Mucosa of rectum (tissue), 2 donors: ENCODE measurements at regions not wholly inside any gene's neighbourhood (a gene's known extent, or its start where the extent isn't known, plus 50 kb on each side); places are given as distances from the start of the nearest gene placed in this dataset.
"Not testable (repeated sequence)": the region's sequence is repeated elsewhere in the genome, so short reads cannot be mapped to it uniquely, and the experiment has no call there.

Source experiments
- H3K27ac ChIP-seq, 2 donors: one replicate each; pipeline ENCODE4 v1.7.0; 2013; ENCODE audit warnings: inconsistent platforms in 2 of 2, low read depth in 2 of 2, low read length in 2 of 2
- H3K27me3 ChIP-seq, 2 donors: one replicate each; pipeline ENCODE4 v1.7.0; 2013; ENCODE audit warnings: low read length in 2 of 2; ENCODE audit not compliant: control insufficient read depth in 2 of 2, insufficient read depth in 2 of 2
- H3K36me3 ChIP-seq, 2 donors: one replicate each; pipeline ENCODE4 v1.7.0; 2013; ENCODE audit warnings: low read length in 2 of 2; ENCODE audit not compliant: control insufficient read depth in 2 of 2, insufficient read depth in 2 of 2
- H3K4me1 ChIP-seq, 2 donors: one replicate each; pipeline ENCODE4 v1.7.0; 2013; ENCODE audit warnings: low read length in 2 of 2, mild to moderate bottlenecking in 1 of 2; ENCODE audit not compliant: control insufficient read depth in 2 of 2, insufficient read depth in 2 of 2
- H3K4me3 ChIP-seq, 2 donors: one replicate each; pipeline ENCODE4 v1.7.0; 2013; ENCODE audit warnings: low read length in 2 of 2
- H3K9ac ChIP-seq, 2 donors: one replicate each; pipeline ENCODE4 v1.7.0; 2013; ENCODE audit warnings: low read length in 2 of 2, low read depth in 1 of 2, mild to moderate bottlenecking in 1 of 2
- H3K9me3 ChIP-seq, 2 donors: one replicate each; pipeline ENCODE4 v1.7.0; 2013; ENCODE audit warnings: low read length in 2 of 2; ENCODE audit not compliant: control insufficient read depth in 2 of 2
- donor health status: healthy.
- donor health status: Normal muscosa, but diverticular disease.

DNA sequence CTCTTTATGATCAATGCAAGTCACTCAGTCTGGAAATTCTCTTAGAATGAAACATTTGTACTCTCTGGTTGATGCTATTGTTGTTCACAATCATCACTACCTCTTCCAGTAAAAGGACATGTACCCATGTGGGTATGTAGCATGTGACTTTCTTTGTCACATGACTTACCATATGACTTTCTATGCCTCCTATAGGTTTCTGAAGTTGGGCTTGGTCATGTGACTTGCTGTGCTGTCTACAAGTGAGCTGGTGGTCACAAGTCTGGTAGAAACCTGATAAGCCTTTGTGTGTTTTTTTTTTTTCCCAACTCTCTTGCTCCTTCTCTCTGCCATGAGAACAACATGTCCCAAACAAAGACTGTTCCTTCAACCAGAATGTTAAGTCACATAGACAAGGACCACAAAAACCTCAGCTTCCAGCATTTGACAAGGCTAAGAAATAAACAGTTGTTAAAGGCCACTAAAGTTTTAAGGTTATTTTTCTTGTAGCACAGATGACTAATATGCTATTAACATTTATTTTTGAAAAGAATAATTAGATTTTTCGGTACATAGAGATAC lies 379.2 kb upstream of the SLC35B3 start:
- no peaks in the 10 kb centered on the region for H3K36me3 ChIP-seq
- H3K4me3 ChIP-seq, result no peak overlapping the region
- H3K9me3 ChIP-seq, result no peaks in the 10 kb centered on the region
- no peaks in the 10 kb centered on the region for H3K27me3 ChIP-seq
- H3K4me1 ChIP-seq, result no peaks in the 10 kb centered on the region
- H3K9ac ChIP-seq, result no peak overlapping the region
- no peak overlapping the region for H3K27ac ChIP-seq

DNA sequence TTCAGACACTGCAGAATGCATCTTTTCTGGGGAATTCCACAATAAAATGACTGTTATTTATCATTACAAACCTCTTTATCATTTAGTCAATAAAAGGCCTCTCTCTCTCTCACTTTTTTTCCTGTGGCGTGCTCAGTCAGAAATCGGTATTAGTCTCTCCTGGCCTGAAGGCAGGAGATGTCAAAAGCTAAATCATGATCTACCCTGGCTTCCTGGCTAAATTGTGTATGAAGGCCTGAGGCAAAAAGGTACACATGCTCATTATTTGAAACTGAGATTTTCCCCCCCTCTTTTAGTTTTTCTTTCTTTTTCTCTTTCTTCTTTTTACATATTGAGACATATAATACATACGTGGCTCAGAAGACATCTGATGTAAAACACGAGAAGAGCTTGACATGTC lies 375.0 kb upstream of the SLC35B3 start:
- no peak overlapping the region for H3K27ac ChIP-seq
- H3K4me1 ChIP-seq, result no peaks in the 10 kb centered on the region
- no peak overlapping the region for H3K9ac ChIP-seq
- H3K4me3 ChIP-seq, result no peak overlapping the region
- H3K27me3 ChIP-seq, result no peaks in the 10 kb centered on the region
- no peaks in the 10 kb centered on the region for H3K36me3 ChIP-seq
- no peaks in the 10 kb centered on the region for H3K9me3 ChIP-seq

DNA sequence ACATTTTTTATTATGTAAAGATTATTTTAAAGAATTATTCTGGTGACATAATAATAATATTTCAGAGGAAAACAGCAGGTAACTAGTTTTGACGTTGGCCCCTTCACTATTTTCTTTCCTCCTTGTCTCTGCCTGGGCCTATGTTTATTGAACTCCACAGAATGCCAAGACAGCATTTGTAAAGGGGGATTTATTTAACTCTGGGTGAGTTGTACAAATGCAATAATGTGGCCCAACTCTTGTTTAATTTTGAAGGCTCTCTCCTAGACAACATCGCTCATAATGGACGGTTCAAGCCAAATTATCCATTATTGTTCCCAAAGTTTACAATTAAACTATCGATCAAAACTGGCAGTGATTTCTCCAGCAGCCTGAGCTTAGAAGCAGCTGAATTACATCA lies 374.3 kb upstream of the SLC35B3 start:
- Histone ChIP-seq H3K27ac (no peak overlapping the region), H3K4me1 (no peaks in the 10 kb centered on the region), H3K4me3 (no peak overlapping the region)

DNA sequence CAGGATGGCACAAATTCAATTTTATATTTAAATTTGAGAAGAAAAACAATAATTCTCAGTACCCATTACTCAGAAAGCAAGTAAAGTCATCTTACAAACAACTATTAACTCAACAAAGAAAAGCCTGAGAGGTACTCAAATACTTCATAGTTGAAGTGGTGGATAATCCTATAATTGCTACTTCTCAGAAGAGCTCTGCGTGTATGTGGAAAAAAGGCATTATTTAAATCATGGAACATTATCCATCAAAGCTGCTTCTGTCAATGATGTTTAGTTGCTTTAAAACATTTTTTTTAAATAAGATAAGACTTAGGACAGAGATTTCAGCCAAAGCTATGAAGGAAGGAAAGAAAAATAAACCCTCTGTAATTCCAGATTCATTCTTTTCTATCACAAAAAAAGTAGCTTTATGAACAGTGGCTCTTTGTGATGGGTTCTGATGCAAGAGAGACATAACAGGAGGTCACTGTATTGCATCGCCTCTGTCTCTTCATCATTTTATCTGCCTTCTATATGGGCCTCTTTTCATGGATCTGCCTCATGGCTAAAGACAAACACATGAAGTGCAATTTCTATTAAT lies 367.9 kb upstream of the SLC35B3 start:
- no peak overlapping the region for H3K9ac ChIP-seq
- no peaks in the 10 kb centered on the region for H3K27me3 ChIP-seq
- no peaks in the 10 kb centered on the region for H3K4me1 ChIP-seq
- no peaks in the 10 kb centered on the region for H3K36me3 ChIP-seq
- H3K9me3 ChIP-seq, result no peaks in the 10 kb centered on the region
- H3K4me3 ChIP-seq, result no peak overlapping the region
- no peak overlapping the region for H3K27ac ChIP-seq

More for the DNA sequence above, 374.3 kb upstream of the SLC35B3 start:
- Histone ChIP-seq H3K27me3 (no peaks in the 10 kb centered on the region), H3K9me3 (no peaks in the 10 kb centered on the region), H3K9ac (no peak overlapping the region), H3K36me3 (no peaks in the 10 kb centered on the region)

DNA sequence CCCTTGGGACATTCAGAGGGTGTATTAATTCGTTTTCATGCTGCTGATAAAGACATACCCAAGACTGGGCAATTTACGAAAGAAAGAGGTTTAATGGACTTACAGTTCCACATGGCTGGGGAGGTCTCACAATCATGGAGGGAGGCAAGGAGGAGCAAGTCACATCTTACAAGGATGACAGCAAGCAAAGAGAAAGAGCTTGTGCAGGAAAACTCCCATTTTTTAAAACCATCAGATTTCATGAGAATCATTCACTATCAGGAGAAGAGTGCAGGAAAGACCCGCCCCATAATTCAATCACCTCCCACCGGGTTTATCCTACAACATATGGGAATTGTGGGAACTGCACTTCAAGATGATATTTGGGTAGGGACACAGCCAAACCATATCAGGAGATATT lies 367.1 kb upstream of the SLC35B3 start:
- H3K27ac ChIP-seq, H3K27me3 ChIP-seq, H3K9me3 ChIP-seq, H3K36me3 ChIP-seq, H3K9ac ChIP-seq, H3K4me3 ChIP-seq, H3K4me1 ChIP-seq: not testable (repeated sequence)

DNA sequence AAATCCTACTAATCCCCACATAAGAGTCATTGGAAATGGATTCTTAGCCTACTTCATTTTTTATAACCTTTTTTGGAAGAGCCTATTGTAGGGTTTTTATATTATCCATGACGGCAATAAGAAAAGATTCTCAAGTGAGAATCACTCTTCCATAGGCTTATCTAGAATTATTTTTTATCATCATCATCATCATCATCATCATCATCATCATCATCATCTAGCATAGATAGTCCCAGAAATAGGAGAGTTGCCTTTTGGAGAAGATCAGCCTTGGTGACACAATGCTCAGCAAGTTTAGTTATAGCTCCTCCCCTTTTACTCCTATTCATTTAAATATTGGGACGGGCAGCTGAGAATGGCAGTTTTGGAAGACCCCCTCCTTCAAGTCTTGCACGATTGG lies 359.1 kb upstream of the SLC35B3 start:
- no peak overlapping the region for H3K9ac ChIP-seq
- no peaks in the 10 kb centered on the region for H3K4me1 ChIP-seq
- no peak overlapping the region for H3K4me3 ChIP-seq
- H3K36me3 ChIP-seq, result no peaks in the 10 kb centered on the region
- H3K27ac ChIP-seq, result no peak overlapping the region
- no peaks in the 10 kb centered on the region for H3K27me3 ChIP-seq
- no peaks in the 10 kb centered on the region for H3K9me3 ChIP-seq

DNA sequence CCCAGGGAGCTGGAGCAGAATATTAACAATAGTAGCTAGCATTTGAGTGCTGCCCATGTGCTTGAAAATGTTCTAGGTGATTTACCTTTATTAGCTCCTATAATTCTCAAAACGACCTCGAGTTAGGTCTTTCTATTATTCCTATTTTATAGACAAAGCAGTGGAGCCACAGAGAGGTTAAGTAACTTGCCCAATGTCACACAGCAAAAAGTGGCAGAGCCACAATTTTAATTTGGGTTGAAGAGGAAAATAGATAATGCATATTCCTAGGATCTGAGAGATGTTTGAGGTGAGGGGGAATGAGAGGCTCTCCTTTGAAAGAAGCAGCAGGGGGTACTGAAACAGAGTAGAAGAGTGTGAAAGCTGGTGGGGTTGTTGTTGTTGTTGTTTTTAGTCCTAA lies 354.5 kb upstream of the SLC35B3 start:
- Histone ChIP-seq H3K4me1 (no peaks in the 10 kb centered on the region), H3K9ac (no peak overlapping the region), H3K9me3 (no peaks in the 10 kb centered on the region), H3K27ac (no peak overlapping the region), H3K4me3 (no peak overlapping the region), H3K36me3 (no peaks in the 10 kb centered on the region), H3K27me3 (no peaks in the 10 kb centered on the region)

DNA sequence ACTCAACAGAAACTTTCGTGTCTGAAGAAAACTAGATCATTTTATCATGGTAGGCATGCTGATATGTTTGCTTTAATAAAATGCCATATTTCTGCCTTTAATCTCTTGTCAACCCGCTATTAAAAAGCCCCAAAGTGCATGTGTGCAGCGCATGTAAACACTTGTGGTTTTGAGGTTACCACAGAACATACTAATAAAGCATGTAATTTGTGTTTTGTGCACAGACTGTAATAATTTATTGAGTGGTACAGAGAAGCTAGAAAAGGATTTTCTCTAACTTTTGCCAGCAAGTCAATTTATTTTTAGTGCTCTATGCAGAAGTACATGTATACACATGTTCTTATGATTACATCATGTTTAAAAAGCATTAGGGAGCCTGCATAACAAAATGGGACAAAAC lies 349.9 kb upstream of the SLC35B3 start:
- no peaks in the 10 kb centered on the region for H3K9me3 ChIP-seq
- no peak overlapping the region for H3K27ac ChIP-seq
- H3K4me1 ChIP-seq, result no peaks in the 10 kb centered on the region
- no peaks in the 10 kb centered on the region for H3K36me3 ChIP-seq
- no peak overlapping the region for H3K4me3 ChIP-seq
- H3K9ac ChIP-seq, result no peak overlapping the region
- no peaks in the 10 kb centered on the region for H3K27me3 ChIP-seq

DNA sequence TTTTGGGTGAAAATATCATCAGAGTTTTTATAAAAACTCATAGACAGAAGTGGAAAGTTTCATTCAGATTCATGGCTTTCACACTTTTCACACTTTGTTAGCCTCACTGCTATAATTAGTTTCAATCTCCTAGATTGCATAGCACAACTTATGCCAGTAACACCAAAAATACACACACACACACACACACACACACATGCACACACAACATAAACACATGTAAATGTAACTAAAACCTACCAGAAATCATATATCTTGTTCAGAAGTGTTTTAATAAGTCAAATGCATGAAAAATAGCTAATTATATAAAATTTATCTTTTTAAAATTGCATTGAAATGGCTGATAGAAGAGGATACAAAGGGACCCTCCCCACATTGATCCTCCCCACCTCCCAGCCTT lies 347.8 kb upstream of the SLC35B3 start:
- H3K4me3 ChIP-seq, result no peak overlapping the region
- H3K27me3 ChIP-seq, result no peaks in the 10 kb centered on the region
- H3K9me3 ChIP-seq, result no peaks in the 10 kb centered on the region
- no peaks in the 10 kb centered on the region for H3K36me3 ChIP-seq
- no peak overlapping the region for H3K9ac ChIP-seq
- H3K27ac ChIP-seq, result no peak overlapping the region
- H3K4me1 ChIP-seq, result no peaks in the 10 kb centered on the region

DNA sequence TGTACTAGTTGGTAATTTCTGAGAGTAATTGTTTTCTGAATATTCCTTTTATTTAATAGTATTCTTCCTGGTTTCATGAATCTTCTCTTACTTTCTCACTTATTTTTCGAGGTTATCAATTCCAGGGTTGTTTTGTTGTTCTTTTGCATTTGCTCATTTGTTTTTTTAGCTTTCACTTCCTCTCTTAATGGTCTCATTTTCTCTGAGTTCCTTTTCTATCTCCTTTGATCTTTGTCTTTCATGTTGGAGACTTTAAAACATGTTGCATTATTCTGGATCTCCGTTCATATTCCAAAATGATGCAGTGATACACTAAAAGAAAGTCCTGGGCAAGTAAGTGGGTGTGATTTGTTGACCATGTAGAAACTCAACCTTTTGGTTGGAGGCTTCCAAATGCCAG lies 345.3 kb upstream of the SLC35B3 start:
- H3K9ac ChIP-seq, result no peak overlapping the region
- no peak overlapping the region for H3K27ac ChIP-seq
- no peak overlapping the region for H3K4me3 ChIP-seq
- no peaks in the 10 kb centered on the region for H3K9me3 ChIP-seq
- no peaks in the 10 kb centered on the region for H3K4me1 ChIP-seq
- no peaks in the 10 kb centered on the region for H3K27me3 ChIP-seq
- H3K36me3 ChIP-seq, result no peaks in the 10 kb centered on the region

DNA sequence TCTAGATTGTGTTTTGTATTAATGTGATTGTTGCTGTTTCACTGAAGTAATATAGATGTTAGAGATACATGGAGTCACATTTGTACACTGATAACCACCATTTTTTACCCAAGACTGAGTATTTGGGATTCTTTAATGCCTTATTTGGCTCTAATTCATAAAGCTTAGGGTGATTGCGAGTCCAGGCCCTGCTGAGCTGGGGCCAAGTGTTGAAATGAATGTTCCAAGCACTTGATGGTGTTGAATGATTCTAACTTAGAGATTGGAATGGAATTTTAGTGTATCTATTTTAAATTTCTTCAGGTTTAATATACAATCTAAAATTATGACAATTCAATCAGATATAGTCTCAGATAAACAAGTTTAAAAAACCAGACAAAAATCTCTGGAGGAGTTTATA lies 329.4 kb upstream of the SLC35B3 start:
- no peaks in the 10 kb centered on the region for H3K27me3 ChIP-seq
- no peaks in the 10 kb centered on the region for H3K9me3 ChIP-seq
- H3K4me3 ChIP-seq, result no peak overlapping the region
- no peaks in the 10 kb centered on the region for H3K4me1 ChIP-seq
- H3K36me3 ChIP-seq, result no peaks in the 10 kb centered on the region
- no peak overlapping the region for H3K27ac ChIP-seq
- no peak overlapping the region for H3K9ac ChIP-seq
